Thoracic aorta (tissue), 2 donors: ENCODE measurements at regions not wholly inside any gene's neighbourhood (a gene's known extent, or its start where the extent isn't known, plus 50 kb on each side); places are given as distances from the start of the nearest gene placed in this dataset.

Experiments
- ATAC-seq: fragments of 150-250 bp; one replicate; pipeline ENCODE4 v1.8.0; 2017; ENCODE audit warnings: low read depth; ENCODE audit not compliant: insufficient number of reproducible peaks, low FRiP score
- DNase-seq: peaks from one replicate; pipeline ENCODE4 v3.0.0-alpha.2; 2020; ENCODE audit warnings: low spot score
- H3K27ac ChIP-seq, 2 donors: fragments of 200-600 bp; sonication (generic); 1 replicate in 1 of 2; 2 replicates in 1 of 2; pipeline ENCODE4 v1.5.1; 2016; ENCODE audit warnings: mild to moderate bottlenecking in 2 of 2, moderate library complexity in 2 of 2
- H3K27me3 ChIP-seq: fragments of 200-600 bp; sonication (generic); replicated peaks from 2 replicates; pipeline ENCODE4 v1.6.0; 2016; ENCODE audit warnings: mild to moderate bottlenecking; ENCODE audit not compliant: insufficient read depth
- H3K36me3 ChIP-seq: fragments of 200-600 bp; sonication (generic); one replicate; pipeline ENCODE4 v1.5.1; 2016
- H3K4me1 ChIP-seq, 2 donors: fragments of 200-600 bp; sonication (generic); 1 replicate in 1 of 2; 2 replicates in 1 of 2; pipeline versions ENCODE4 v1.5.1 to v1.6.0; 2016; ENCODE audit warnings: low read depth in 2 of 2, mild to moderate bottlenecking in 1 of 2; ENCODE audit not compliant: control insufficient read depth in 1 of 2
- H3K4me3 ChIP-seq: fragments of 200-600 bp; sonication (generic); 2 replicates; pipeline ENCODE4 v1.5.1; 2016; ENCODE audit warnings: mild to moderate bottlenecking
- H3K9me3 ChIP-seq: fragments of 200-600 bp; sonication (generic); 2 replicates; pipeline ENCODE4 v1.5.1; 2016
- CTCF ChIP-seq: fragments of 200-600 bp; sonication (generic); IDR thresholded peaks from one replicate; pipeline ENCODE4 v1.5.1; 2019; ENCODE audit warnings: antibody characterized with exemption

- ATAC-seq = no peak
- no peaks in the 10 kb centered on the region for H3K9me3 ChIP-seq
- no peaks in the 10 kb centered on the region for H3K27me3 ChIP-seq
- H3K36me3 ChIP-seq = no peaks in the 10 kb centered on the region
- no peaks in the 10 kb centered on the region for H3K4me1 ChIP-seq
- H3K4me3 ChIP-seq = no peak overlapping the region
- no peak for DNase-seq
- TF ChIP-seq CTCF = no peak
- H3K27ac ChIP-seq = no peak overlapping the region
Observed at GRCh38 chr2:145669301-145669700, 1149.4 kb upstream of the ZEB2 start.

- no peak for ATAC-seq
- Histone ChIP-seq H3K4me3 (no peak overlapping the region), H3K27me3 (no peaks in the 10 kb centered on the region), H3K4me1 (no peaks in the 10 kb centered on the region), H3K27ac (no peak overlapping the region), H3K9me3 (no peaks in the 10 kb centered on the region), H3K36me3 (no peaks in the 10 kb centered on the region)
- DNase-seq = no peak
- TF ChIP-seq CTCF = no peak
Observed at GRCh38 chr2:145666552-145666951, 1146.6 kb upstream of the ZEB2 start.

- Histone ChIP-seq H3K27me3 (no peaks in the 10 kb centered on the region), H3K36me3 (no peaks in the 10 kb centered on the region), H3K9me3 (no peaks in the 10 kb centered on the region), H3K4me3 (no peak overlapping the region), H3K4me1 (peaks cover 0 to 5% of the 10 kb centered on the region in 2 donors), H3K27ac (no peak overlapping the region)
- ATAC-seq (no peak), DNase-seq (no peak)
- no peak for TF ChIP-seq CTCF
Observed at GRCh38 chr2:145657265-145657664, 1137.3 kb upstream of the ZEB2 start.

- ATAC-seq = no peak
Observed at GRCh38 chr2:145655165-145655765, 1135.3 kb upstream of the ZEB2 start.

GRCh38 chr2:145654746-145655145 is 1134.8 kb upstream of the ZEB2 start:
- no peaks in the 10 kb centered on the region for H3K27me3 ChIP-seq

More at GRCh38 chr2:145655165-145655765, 1135.3 kb upstream of the ZEB2 start:
- no peak for TF ChIP-seq CTCF
- no peak for DNase-seq
- H3K4me1 ChIP-seq = peaks cover 0 to 5% of the 10 kb centered on the region in 2 donors
- no peaks in the 10 kb centered on the region for H3K27me3 ChIP-seq
- no peaks in the 10 kb centered on the region for H3K36me3 ChIP-seq
- H3K4me3 ChIP-seq = no peak overlapping the region
- H3K9me3 ChIP-seq = no peaks in the 10 kb centered on the region
- no peak overlapping the region for H3K27ac ChIP-seq

More at GRCh38 chr2:145654746-145655145, 1134.8 kb upstream of the ZEB2 start:
- TF ChIP-seq CTCF = no peak
- DNase-seq (no peak), ATAC-seq (no peak)
- Histone ChIP-seq H3K36me3 (no peaks in the 10 kb centered on the region), H3K27ac (no peak overlapping the region), H3K9me3 (no peaks in the 10 kb centered on the region), H3K4me1 (peaks cover 0 to 5% of the 10 kb centered on the region in 2 donors), H3K4me3 (no peak overlapping the region)
